ENCODE measurements at regions not wholly inside any gene's neighbourhood (a gene's known extent, or its start where the extent isn't known, plus 50 kb on each side); places are given as distances from the start of the nearest gene placed in this dataset.

DNA sequence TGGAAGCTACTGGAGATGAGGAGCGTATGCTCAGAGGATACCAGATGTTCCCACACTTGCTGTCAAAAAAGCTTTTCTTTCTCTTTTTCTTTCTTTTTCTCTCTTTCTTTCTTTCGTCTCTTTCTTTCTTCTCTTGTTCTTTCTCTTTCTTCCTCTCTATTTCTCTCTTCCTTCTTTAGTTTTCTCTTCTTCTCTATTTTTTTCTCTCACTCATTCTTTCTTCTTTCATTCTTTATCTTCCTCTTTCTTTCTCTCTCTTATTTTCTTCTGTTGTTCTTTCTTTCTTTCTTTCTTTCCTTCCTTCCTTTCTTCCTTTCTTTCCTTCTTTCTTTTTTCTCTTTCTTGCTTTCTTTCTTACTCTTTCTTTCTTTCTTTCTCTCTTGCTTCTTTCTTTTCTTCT, 457.6 kb downstream of the CMPK2 start:
- Histone ChIP-seq H3K27me3 (replicated peaks in 1 of 4; ENCODE audit: control extremely low read depth in 1 of 4, control insufficient read depth in 3 of 4, insufficient read depth in 4 of 4, low read length in 3 of 4) (no peaks in the 10 kb centered on the region), H3K9ac (ENCODE audit: low read length) (no peak overlapping the region), H3K4me1 (ENCODE audit: control insufficient read depth in 2 of 2, insufficient read depth in 2 of 2, low read length in 2 of 2) (no peaks in the 10 kb centered on the region), H4K20me1 (ENCODE audit: control insufficient read depth, insufficient read depth, low read length, poor library complexity, severe bottlenecking) (no peaks in the 10 kb centered on the region), H3K36me3 (replicated peaks in 1 of 2; ENCODE audit: control extremely low read depth in 1 of 2, control insufficient read depth in 1 of 2, extremely low read depth in 1 of 2, insufficient read depth in 2 of 2, low read length in 1 of 2) (no peaks in the 10 kb centered on the region), H3K4me2 (replicated peaks; ENCODE audit: low read depth, low read length, poor library complexity, severe bottlenecking) (no peak overlapping the region), H2AFZ (ENCODE audit: insufficient read depth, low read depth, low read length, poor library complexity, severe bottlenecking) (no peak overlapping the region), H3K9me3 (ENCODE audit: control extremely low read depth in 1 of 3, control insufficient read depth in 2 of 3, insufficient read depth in 1 of 3, low read length in 2 of 3) (no peaks in the 10 kb centered on the region), H3K4me3 (ENCODE audit: control extremely low read depth in 1 of 5, extremely low read depth in 1 of 5, insufficient read depth in 1 of 5, low read depth in 2 of 5, low read length in 4 of 5) (no peak overlapping the region), H3K79me2 (ENCODE audit: control insufficient read depth, insufficient read depth, low read length) (no peaks in the 10 kb centered on the region), H3K27ac (ENCODE audit: low read length in 2 of 2) (no peak overlapping the region)
- ATAC-seq (ENCODE audit: low read depth) (no peak), DNase-seq (no peak)
- Mint-ChIP-seq H3K27me3 (no peaks in the 10 kb centered on the region), H3K9me3 (ENCODE audit: insufficient read depth) (peaks cover 2% of the 10 kb centered on the region), H3K4me1 (no peaks in the 10 kb centered on the region), H3K27ac (no peak overlapping the region), H3K4me3 (no peak overlapping the region)
- 88% methylated on average over 1 of the region's 2 CpGs for WGBS (ENCODE audit: insufficient coverage)
- ChIA-PET CTCF (interaction anchor here (1.1 kb wide), 1 partner anchor 11 kb away, joined by 3 read pairs; no protein-coding TSS in a partner anchor), POLR2A (no interaction called here)
- TF ChIP-seq EZH2 (IDR thresholded peaks at IDR 0.05; ENCODE audit: borderline replicate concordance, insufficient read depth, low read depth, low read length, poor library complexity, severe bottlenecking): no peak
- TF ChIP-seq, protein P1, sequence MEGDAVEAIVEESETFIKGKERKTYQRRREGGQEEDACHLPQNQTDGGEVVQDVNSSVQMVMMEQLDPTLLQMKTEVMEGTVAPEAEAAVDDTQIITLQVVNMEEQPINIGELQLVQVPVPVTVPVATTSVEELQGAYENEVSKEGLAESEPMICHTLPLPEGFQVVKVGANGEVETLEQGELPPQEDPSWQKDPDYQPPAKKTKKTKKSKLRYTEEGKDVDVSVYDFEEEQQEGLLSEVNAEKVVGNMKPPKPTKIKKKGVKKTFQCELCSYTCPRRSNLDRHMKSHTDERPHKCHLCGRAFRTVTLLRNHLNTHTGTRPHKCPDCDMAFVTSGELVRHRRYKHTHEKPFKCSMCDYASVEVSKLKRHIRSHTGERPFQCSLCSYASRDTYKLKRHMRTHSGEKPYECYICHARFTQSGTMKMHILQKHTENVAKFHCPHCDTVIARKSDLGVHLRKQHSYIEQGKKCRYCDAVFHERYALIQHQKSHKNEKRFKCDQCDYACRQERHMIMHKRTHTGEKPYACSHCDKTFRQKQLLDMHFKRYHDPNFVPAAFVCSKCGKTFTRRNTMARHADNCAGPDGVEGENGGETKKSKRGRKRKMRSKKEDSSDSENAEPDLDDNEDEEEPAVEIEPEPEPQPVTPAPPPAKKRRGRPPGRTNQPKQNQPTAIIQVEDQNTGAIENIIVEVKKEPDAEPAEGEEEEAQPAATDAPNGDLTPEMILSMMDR (IDR thresholded peaks at IDR 0.05): peak; percentile 52
- intact Hi-C loops (cut with micrococcal nuclease): no loop called here

DNA sequence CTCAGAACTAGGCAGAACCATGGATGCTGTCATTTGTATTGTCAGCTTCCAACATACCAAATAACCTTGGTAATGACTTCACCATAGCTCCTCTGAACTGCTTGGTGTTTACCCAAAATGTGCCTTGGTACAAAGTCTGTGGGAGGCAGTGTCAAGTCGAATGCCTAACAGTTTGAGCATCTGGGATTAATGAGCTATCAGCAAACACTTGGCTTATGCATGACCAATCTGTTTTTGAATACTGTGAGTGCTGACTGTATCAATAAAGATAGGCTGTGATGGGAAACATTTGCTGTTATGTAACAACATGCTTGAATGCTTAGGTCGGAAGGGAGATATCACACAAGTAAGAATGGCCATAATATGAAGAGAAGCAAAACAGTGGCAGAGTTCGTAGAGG, 455.4 kb downstream of the CMPK2 start:
- no peak overlapping the region for H3K4me2 ChIP-seq (replicated peaks; ENCODE audit: low read depth, low read length, poor library complexity, severe bottlenecking)
- H4K20me1 ChIP-seq (ENCODE audit: control insufficient read depth, insufficient read depth, low read length, poor library complexity, severe bottlenecking): no peaks in the 10 kb centered on the region
- intact Hi-C loops (cut with micrococcal nuclease): no loop called here
- H3K4me3 ChIP-seq (ENCODE audit: control extremely low read depth in 1 of 5, extremely low read depth in 1 of 5, insufficient read depth in 1 of 5, low read depth in 2 of 5, low read length in 4 of 5): no peak overlapping the region
- Mint-ChIP-seq H3K4me1 (no peaks in the 10 kb centered on the region), H3K9me3 (ENCODE audit: insufficient read depth) (peaks cover 2% of the 10 kb centered on the region), H3K27me3 (no peaks in the 10 kb centered on the region), H3K4me3 (no peak overlapping the region), H3K27ac (no peak overlapping the region)
- no peak overlapping the region for H3K27ac ChIP-seq (ENCODE audit: low read length in 2 of 2)
- H3K36me3 ChIP-seq (replicated peaks in 1 of 2; ENCODE audit: control extremely low read depth in 1 of 2, control insufficient read depth in 1 of 2, extremely low read depth in 1 of 2, insufficient read depth in 2 of 2, low read length in 1 of 2): no peaks in the 10 kb centered on the region
- H2AFZ ChIP-seq (ENCODE audit: insufficient read depth, low read depth, low read length, poor library complexity, severe bottlenecking): no peak overlapping the region
- no peaks in the 10 kb centered on the region for H3K4me1 ChIP-seq (ENCODE audit: control insufficient read depth in 2 of 2, insufficient read depth in 2 of 2, low read length in 2 of 2)
- WGBS (ENCODE audit: insufficient coverage): 63% methylated on average over 2 of the region's 3 CpGs
- CTCF ChIA-PET: no interaction called here
- no peaks in the 10 kb centered on the region for H3K9me3 ChIP-seq (ENCODE audit: control extremely low read depth in 1 of 3, control insufficient read depth in 2 of 3, insufficient read depth in 1 of 3, low read length in 2 of 3)
- no peak for ATAC-seq (ENCODE audit: low read depth)
- no peak overlapping the region for H3K9ac ChIP-seq (ENCODE audit: low read length)
- TF ChIP-seq, protein P1 (IDR thresholded peaks at IDR 0.05): no peak
- no peak for TF ChIP-seq EZH2 (IDR thresholded peaks at IDR 0.05; ENCODE audit: borderline replicate concordance, insufficient read depth, low read depth, low read length, poor library complexity, severe bottlenecking)
- no peak for DNase-seq
- no peaks in the 10 kb centered on the region for H3K79me2 ChIP-seq (ENCODE audit: control insufficient read depth, insufficient read depth, low read length)
- no peaks in the 10 kb centered on the region for H3K27me3 ChIP-seq (replicated peaks in 1 of 4; ENCODE audit: control extremely low read depth in 1 of 4, control insufficient read depth in 3 of 4, insufficient read depth in 4 of 4, low read length in 3 of 4)
- POLR2A ChIA-PET: no interaction called here

Measured in B cell (primary cell).